GM12878 (cell line): ENCODE measurements at regions not wholly inside any gene's neighbourhood (a gene's known extent, or its start where the extent isn't known, plus 50 kb on each side); places are given as distances from the start of the nearest gene placed in this dataset.

Source experiments
- ATAC-seq: fragments of 200-7000 bp; cut with Tn5 transposase; 3 replicates; pipeline ENCODE4 v1.9.1; 2020; ENCODE audit warnings: mild to moderate bottlenecking, moderate library complexity
- BruUV-seq: library from RNA; stranded (reverse); fragments of 400-500 nt; replicated peaks from 2 replicates; lab custom pipeline; 2021; lab: Mats Ljungman, UMichigan
- CTCF ChIA-PET: fragments of 300-600 bp; sonication (Branson Sonifier 250); formaldehyde crosslinking; extraction: SDS; loops from one replicate; lab custom pipeline; 2021; ENCODE audit warnings: inconsistent platforms; lab: Yijun Ruan, JAX
- POLR2A ChIA-PET: fragments of 350-600 bp; formaldehyde crosslinking; extraction: SDS; loops from one replicate; lab custom pipeline; 2021; ENCODE audit warnings: inconsistent platforms; lab: Charles Lee
- RAD21 ChIA-PET: fragments of 300-600 bp; sonication (Branson Sonifier 250); formaldehyde crosslinking; loops from one replicate; lab custom pipeline; 2023; ENCODE audit warnings: antibody characterized with exemption; ENCODE audit not compliant: unreplicated experiment; lab: Charles Lee
- SMC1A ChIA-PET: fragments of 300-600 bp; sonication (Branson Sonifier 250); formaldehyde crosslinking; loops from one replicate; lab custom pipeline; 2023; ENCODE audit not compliant: unreplicated experiment, uncharacterized antibody; lab: Charles Lee
- DNase-seq: peaks from one replicate; pipeline ENCODE4 v3.0.0-alpha.2; 2011; ENCODE audit warnings: low read depth, low spot score
- FAIRE-seq: peaks from 3 replicates; lab custom pipeline; 2011; peaks lifted over from hg19 to GRCh38; lab: Jason Lieb, UNC
- H2AFZ ChIP-seq: 2 replicates; pipeline ENCODE4 v1.6.0; 2011; ENCODE audit warnings: low read depth, low read length, control low read depth; ENCODE audit not compliant: control insufficient read depth
- H3K27ac ChIP-seq: 2 replicates; pipeline ENCODE4 v1.5.1; 2011; ENCODE audit warnings: control low read depth; ENCODE audit not compliant: control insufficient read depth, insufficient read depth
- H3K27me3 ChIP-seq, 2 experiments: replicated peaks in 1 of 2; 2 replicates each; pipeline versions ENCODE4 v1.6.0 to v1.6.1; 2011; ENCODE audit warnings: low read length in 1 of 2; ENCODE audit not compliant: control insufficient read depth in 2 of 2, insufficient read depth in 2 of 2
- H3K36me3 ChIP-seq, 2 experiments: 2 replicates each; pipeline ENCODE4 v1.5.1; 2011; ENCODE audit warnings: low read length in 1 of 2; ENCODE audit not compliant: control insufficient read depth in 2 of 2, insufficient read depth in 2 of 2
- H3K4me1 ChIP-seq: 2 replicates; pipeline ENCODE4 v1.6.1; 2011; ENCODE audit warnings: mild to moderate bottlenecking, low read length, moderate library complexity, mixed read lengths; ENCODE audit not compliant: control insufficient read depth, insufficient read depth
- H3K4me2 ChIP-seq: 2 replicates; pipeline ENCODE4 v1.6.0; 2011; ENCODE audit warnings: control low read depth; ENCODE audit not compliant: control insufficient read depth, insufficient read depth
- H3K4me3 ChIP-seq: fragments of 200-600 bp; sonication (generic); 2 replicates; pipeline ENCODE4 v1.5.1; 2016
- H3K79me2 ChIP-seq: 2 replicates; pipeline ENCODE4 v1.6.0; 2011; ENCODE audit warnings: low read length; ENCODE audit not compliant: control insufficient read depth, insufficient read depth
- H3K9ac ChIP-seq: 2 replicates; pipeline ENCODE4 v1.8.0; 2011; ENCODE audit warnings: low read length, control low read depth, mixed read lengths; ENCODE audit not compliant: control insufficient read depth, insufficient read depth
- H3K9me3 ChIP-seq: replicated peaks from 3 replicates; pipeline ENCODE4 v1.5.1; 2011; ENCODE audit warnings: mild to moderate bottlenecking, low read length; ENCODE audit not compliant: control insufficient read depth, insufficient read depth
- H4K20me1 ChIP-seq: 2 replicates; pipeline ENCODE4 v1.6.0; 2011; ENCODE audit not compliant: control insufficient read depth, insufficient read depth
- ATF3 ChIP-seq: IDR thresholded peaks from 2 replicates; pipeline ENCODE4 v1.6.1; 2011; ENCODE audit warnings: low read depth, mild to moderate bottlenecking, low read length, moderate library complexity, borderline replicate concordance; ENCODE audit errors: extremely low read depth
- CREM ChIP-seq: IDR thresholded peaks from 2 replicates; pipeline ENCODE4 v1.6.1; 2014; ENCODE audit warnings: antibody characterized with exemption, low read depth
- ETV6 ChIP-seq, 2 experiments: fragments of 450-650 bp in 1 of 2; IDR thresholded peaks in 1 of 2; conservative IDR thresholded peaks in 1 of 2; 2 replicates each; pipeline ENCODE4 v1.6.1; 2014; ENCODE audit warnings: antibody characterized with exemption in 1 of 2, borderline replicate concordance in 1 of 2, low read depth in 1 of 2, mild to moderate bottlenecking in 1 of 2, moderate library complexity in 1 of 2
- EZH2 ChIP-seq: IDR thresholded peaks from 2 replicates; pipeline ENCODE4 v1.6.1; 2012; ENCODE audit warnings: low read depth, mild to moderate bottlenecking, control low read depth, inconsistent platforms, low read length, borderline replicate concordance; ENCODE audit not compliant: control insufficient read depth
- FOXM1 ChIP-seq: IDR thresholded peaks from 2 replicates; pipeline ENCODE4 v1.6.1; 2012; ENCODE audit warnings: low read depth, mild to moderate bottlenecking, inconsistent platforms, low read length, moderate library complexity
- HDAC2 ChIP-seq: fragments of 200-600 bp; sonication (generic); IDR thresholded peaks from 2 replicates; pipeline ENCODE4 v1.6.1; 2017
- MLLT1 ChIP-seq: fragments of 450-650 bp; IDR thresholded peaks from 2 replicates; pipeline ENCODE4 v1.6.1; 2016; ENCODE audit warnings: mild to moderate bottlenecking
- MTA2 ChIP-seq: fragments of 450-650 bp; IDR thresholded peaks from 2 replicates; pipeline ENCODE4 v1.6.1; 2016; ENCODE audit warnings: low read depth, mild to moderate bottlenecking, moderate library complexity
- NR2C2 ChIP-seq: IDR thresholded peaks from 2 replicates; pipeline ENCODE4 v1.6.1; 2011; ENCODE audit warnings: borderline replicate concordance, low read depth; ENCODE audit not compliant: control insufficient read depth, insufficient read length
- PAX8 ChIP-seq: fragments of 450-650 bp; IDR thresholded peaks from 2 replicates; pipeline ENCODE4 v1.6.1; 2017; ENCODE audit warnings: mild to moderate bottlenecking, moderate library complexity
- RAD21 ChIP-seq: IDR thresholded peaks from 2 replicates; pipeline ENCODE4 v1.6.1; 2011; ENCODE audit warnings: mild to moderate bottlenecking, low read depth, low read length, moderate library complexity; ENCODE audit not compliant: insufficient read depth
- RCOR1 ChIP-seq: conservative IDR thresholded peaks from 2 replicates; pipeline ENCODE4 v1.6.1; 2012; ENCODE audit warnings: low read depth, low read length, improper control_type of control experiment
- SIN3A ChIP-seq: IDR thresholded peaks from 2 replicates; pipeline ENCODE4 v1.6.1; 2012; ENCODE audit warnings: low read depth, low read length, improper control_type of control experiment
- SMAD5 ChIP-seq: IDR thresholded peaks from 2 replicates; pipeline ENCODE4 v1.6.1; 2016; ENCODE audit warnings: antibody characterized with exemption, low read depth
- STAT3 ChIP-seq: IDR thresholded peaks from 2 replicates; pipeline ENCODE4 v1.6.1; 2011; ENCODE audit warnings: low read depth, low read length, improper control_type of control experiment
- TBL1XR1 ChIP-seq: IDR thresholded peaks from 2 replicates; pipeline ENCODE4 v1.6.1; 2012; ENCODE audit warnings: low read depth, low read length, improper control_type of control experiment
- USF1 ChIP-seq: IDR thresholded peaks from 2 replicates; pipeline ENCODE4 v1.6.1; 2011; ENCODE audit warnings: borderline replicate concordance, low read depth, mild to moderate bottlenecking, moderate library complexity, mixed read lengths, low read length; ENCODE audit not compliant: insufficient read depth; ENCODE audit errors: extremely low read length
- YY1 ChIP-seq: IDR thresholded peaks from 2 replicates; pipeline ENCODE4 v1.6.1; 2011; ENCODE audit warnings: low read depth, mild to moderate bottlenecking, low read length
- ZZZ3 ChIP-seq: IDR thresholded peaks from 2 replicates; pipeline ENCODE4 v1.6.1; 2011; ENCODE audit warnings: low read depth; ENCODE audit not compliant: control insufficient read depth, insufficient read length
- WGBS: methylation state at CpG from one replicate; pipeline ENCODE4 v1.1.6; 2016; ENCODE audit warnings: low lambda C conversion rate; ENCODE audit not compliant: insufficient replicate concordance, insufficient coverage; ENCODE audit errors: missing lambda C conversion rate; 5-methylcytosine and 5-hydroxymethylcytosine counted together
- in situ Hi-C: fragments of 300-500 bp; cut with MboI; formaldehyde crosslinking; loops from 9 replicates; pipeline ENCODE4 v1.14.3; 2018; ENCODE audit warnings: mixed read lengths
- intact Hi-C: fragments of 100-400 bp; cut with micrococcal nuclease; formaldehyde crosslinking; loops from one replicate; pipeline ENCODE4 v1.14.2; 2022; ENCODE audit not compliant: unreplicated experiment

- ChIA-PET SMC1A (interaction anchor here (0.8 kb wide), 1 partner anchor 592 kb away, joined by 3 read pairs; no protein-coding TSS in a partner anchor), POLR2A (no interaction called here), RAD21 (no interaction called here), CTCF (no interaction called here)
- no peak overlapping the region for H3K9ac ChIP-seq
- no peak overlapping the region for H3K4me2 ChIP-seq
- no peaks in the 10 kb centered on the region for H3K79me2 ChIP-seq
- no peak overlapping the region for H2AFZ ChIP-seq
- no peak overlapping the region for H3K27ac ChIP-seq
- ATAC-seq = no peak
- no peaks in the 10 kb centered on the region for H3K9me3 ChIP-seq
- WGBS = 5% methylated on average over 6 of the region's 6 CpGs
- intact Hi-C loops (no loop called here), in situ Hi-C loops (no loop called here)
- no TSS peak for BruUV-seq
- FAIRE-seq = no peak
- no peaks in the 10 kb centered on the region for H3K4me1 ChIP-seq
- H3K4me3 ChIP-seq = no peak overlapping the region
- no peaks in the 10 kb centered on the region for H4K20me1 ChIP-seq
- TF ChIP-seq RCOR1 (no peak), STAT3 (no peak), CREM (no peak), YY1 (no peak), ATF3 (no peak), ZZZ3 (no peak), USF1 (no peak), FOXM1 (no peak), PAX8 (no peak), MTA2 (no peak), HDAC2 (no peak), NR2C2 (no peak), RAD21 (no peak), SMAD5 (no peak), TBL1XR1 (no peak), SIN3A (no peak), ETV6 (conservative IDR thresholded peaks at IDR 0.05 in 1 of 2, IDR thresholded peaks at IDR 0.05 in 1 of 2; ENCODE audit: borderline replicate concordance in 1 of 2, low read depth in 1 of 2) (no peak), MLLT1 (no peak), EZH2 (no peak)
- no peaks in the 10 kb centered on the region for H3K36me3 ChIP-seq
- no peak for DNase-seq
- H3K27me3 ChIP-seq = no peaks in the 10 kb centered on the region
Measured at GRCh38 chr7:15851201-15851600, 164.7 kb upstream of the MEOX2 start.
